ENCODE measurements at regions not wholly inside any gene's neighbourhood (a gene's known extent, or its start where the extent isn't known, plus 50 kb on each side); places are given as distances from the start of the nearest gene placed in this dataset.

DNA sequence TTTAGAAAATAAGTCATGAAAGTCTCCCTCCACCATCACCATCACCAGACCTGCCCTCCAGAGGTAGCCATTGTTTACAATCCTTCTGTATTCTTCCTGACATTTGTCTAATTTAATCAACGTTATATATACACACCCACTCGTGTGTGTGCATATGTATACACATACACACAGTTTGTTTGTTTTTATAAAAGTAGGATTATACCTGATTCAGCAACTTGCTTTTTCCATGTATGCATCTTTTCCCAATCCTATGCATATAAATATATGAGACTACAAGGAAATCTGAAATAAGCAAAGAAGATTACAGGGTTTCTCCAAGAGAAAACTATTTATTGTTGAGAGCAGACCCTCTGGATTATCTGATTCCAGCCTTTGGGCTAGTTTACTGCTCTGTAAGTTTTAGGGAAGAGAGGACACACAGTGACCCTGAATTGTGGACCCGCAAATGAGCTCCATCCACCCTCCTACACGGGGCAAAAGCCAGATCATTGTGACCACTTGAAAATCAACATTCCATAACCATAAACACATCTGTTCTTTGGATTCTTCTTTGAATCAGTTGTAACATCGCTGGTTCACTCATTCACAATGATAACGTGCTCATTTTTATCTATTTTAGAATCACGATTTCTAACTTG, 104.3 kb downstream of the CPN2 start:
- TF ChIP-seq, protein P1, sequence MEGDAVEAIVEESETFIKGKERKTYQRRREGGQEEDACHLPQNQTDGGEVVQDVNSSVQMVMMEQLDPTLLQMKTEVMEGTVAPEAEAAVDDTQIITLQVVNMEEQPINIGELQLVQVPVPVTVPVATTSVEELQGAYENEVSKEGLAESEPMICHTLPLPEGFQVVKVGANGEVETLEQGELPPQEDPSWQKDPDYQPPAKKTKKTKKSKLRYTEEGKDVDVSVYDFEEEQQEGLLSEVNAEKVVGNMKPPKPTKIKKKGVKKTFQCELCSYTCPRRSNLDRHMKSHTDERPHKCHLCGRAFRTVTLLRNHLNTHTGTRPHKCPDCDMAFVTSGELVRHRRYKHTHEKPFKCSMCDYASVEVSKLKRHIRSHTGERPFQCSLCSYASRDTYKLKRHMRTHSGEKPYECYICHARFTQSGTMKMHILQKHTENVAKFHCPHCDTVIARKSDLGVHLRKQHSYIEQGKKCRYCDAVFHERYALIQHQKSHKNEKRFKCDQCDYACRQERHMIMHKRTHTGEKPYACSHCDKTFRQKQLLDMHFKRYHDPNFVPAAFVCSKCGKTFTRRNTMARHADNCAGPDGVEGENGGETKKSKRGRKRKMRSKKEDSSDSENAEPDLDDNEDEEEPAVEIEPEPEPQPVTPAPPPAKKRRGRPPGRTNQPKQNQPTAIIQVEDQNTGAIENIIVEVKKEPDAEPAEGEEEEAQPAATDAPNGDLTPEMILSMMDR (IDR thresholded peaks at IDR 0.05; ENCODE audit: poor library complexity), result no peak
- TF ChIP-seq EZH2phosphoT487 (IDR thresholded peaks at IDR 0.05; ENCODE audit: low read depth, severe bottlenecking, unreplicated experiment), result no peak
